ENCODE measurements at regions not wholly inside any gene's neighbourhood (a gene's known extent, or its start where the extent isn't known, plus 50 kb on each side); places are given as distances from the start of the nearest gene placed in this dataset.

DNA sequence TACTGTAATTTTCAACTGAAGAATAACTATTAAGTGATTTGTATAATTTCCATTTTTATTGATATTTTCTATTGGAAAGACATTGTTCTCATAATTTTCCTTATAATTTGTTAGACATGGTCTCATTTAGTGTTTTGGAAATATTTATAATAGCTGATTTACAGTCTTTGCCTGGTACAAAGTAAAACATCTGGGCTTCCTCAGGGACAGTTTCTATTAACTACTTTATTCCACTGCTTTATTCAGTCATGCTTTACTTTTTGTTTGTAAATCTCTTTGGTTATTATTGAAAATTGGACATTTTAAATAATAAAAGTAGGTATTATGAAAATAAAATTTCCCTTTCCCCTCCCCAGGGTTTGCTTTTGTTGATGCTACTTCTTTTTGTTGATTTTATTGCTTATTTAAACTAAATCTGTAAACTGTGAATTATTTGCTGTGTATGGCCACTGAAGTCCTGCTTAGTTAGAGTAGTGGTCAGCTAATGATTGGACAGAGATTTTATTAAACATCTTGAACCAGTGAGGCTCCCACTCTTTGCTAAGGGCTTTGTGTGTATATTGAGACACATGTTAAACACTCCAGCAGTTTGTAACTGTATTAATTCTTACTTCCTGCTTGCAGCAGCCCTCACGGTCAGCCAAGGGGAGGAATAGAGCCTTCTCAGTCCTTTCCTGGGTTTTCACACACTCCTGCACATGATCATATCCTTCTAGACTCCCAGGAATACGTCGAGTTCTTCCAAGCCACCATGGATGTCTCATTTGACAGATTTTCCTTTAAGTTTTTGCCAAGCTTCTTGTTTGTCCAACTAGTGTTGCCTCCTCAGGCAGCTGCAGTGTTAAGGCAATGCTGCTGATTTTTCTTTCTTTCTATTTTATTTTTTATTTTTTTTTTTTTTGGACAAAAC lies 994.6 kb upstream of the PRMT6 start:
- Histone ChIP-seq H3K27ac (ENCODE audit: extremely low read length, insufficient read depth, low read length) (no peak overlapping the region), H3K27me3 (ENCODE audit: control insufficient read depth in 1 of 2, insufficient read depth in 2 of 2, low read length in 2 of 2) (no peaks in the 10 kb centered on the region), H3K79me2 (ENCODE audit: insufficient read depth, low read length) (no peaks in the 10 kb centered on the region), H3K4me1 (ENCODE audit: insufficient read depth, low read length) (no peaks in the 10 kb centered on the region), H3K9me3 (ENCODE audit: low read length) (peaks cover 36% of the 10 kb centered on the region), H3K4me3 (replicated peaks in 1 of 3; ENCODE audit: insufficient read depth in 1 of 3, low read depth in 2 of 3, low read length in 3 of 3) (no peak overlapping the region), H3K9ac (ENCODE audit: insufficient read depth, low read depth, low read length) (no peak overlapping the region), H3K4me2 (ENCODE audit: low read depth, low read length) (no peak overlapping the region), H4K20me1 (ENCODE audit: insufficient read depth, low read length) (no peaks in the 10 kb centered on the region), H2AFZ (ENCODE audit: low read length) (no peak overlapping the region), H3K36me3 (replicated peaks in 1 of 2; ENCODE audit: control insufficient read depth in 1 of 2, insufficient read depth in 2 of 2, low read length in 2 of 2) (no peaks in the 10 kb centered on the region)
- POLR2A ChIA-PET: no interaction called here
- no TSS peak for BruUV-seq (replicated peaks)
- CTCF ChIA-PET (ENCODE audit: low intra/inter-chr PET ratio, low total read pairs): no interaction called here
- DNase-seq (ENCODE audit: low spot score) (no peak), FAIRE-seq (no peak), ATAC-seq (no peak)
- no peak for TF ChIP-seq MAF1 (CRISPR knock-in tag; IDR thresholded peaks at IDR 0.05; ENCODE audit: borderline replicate concordance)
- TF ChIP-seq ETV6 (CRISPR knock-in tag; conservative IDR thresholded peaks at IDR 0.05): no peak
- no peak for TF ChIP-seq STAG1 (CRISPR knock-in tag; IDR thresholded peaks at IDR 0.05)
- TF ChIP-seq ZNF34 (CRISPR knock-in tag; IDR thresholded peaks at IDR 0.05; ENCODE audit: borderline replicate concordance): no peak
- no peak for TF ChIP-seq ARID2 (CRISPR knock-in tag; IDR thresholded peaks at IDR 0.05; ENCODE audit: borderline replicate concordance)
- no peak for TF ChIP-seq FOXC1 (CRISPR knock-in tag; IDR thresholded peaks at IDR 0.05; ENCODE audit: borderline replicate concordance)
- no peak for TF ChIP-seq ZNF776 (CRISPR knock-in tag; IDR thresholded peaks at IDR 0.05)
- TF ChIP-seq POLR2A (IDR thresholded peaks at IDR 0.05; ENCODE audit: insufficient read depth in 1 of 2, low read depth in 2 of 2, low read length in 2 of 2): no peak
- TF ChIP-seq, protein P1, sequence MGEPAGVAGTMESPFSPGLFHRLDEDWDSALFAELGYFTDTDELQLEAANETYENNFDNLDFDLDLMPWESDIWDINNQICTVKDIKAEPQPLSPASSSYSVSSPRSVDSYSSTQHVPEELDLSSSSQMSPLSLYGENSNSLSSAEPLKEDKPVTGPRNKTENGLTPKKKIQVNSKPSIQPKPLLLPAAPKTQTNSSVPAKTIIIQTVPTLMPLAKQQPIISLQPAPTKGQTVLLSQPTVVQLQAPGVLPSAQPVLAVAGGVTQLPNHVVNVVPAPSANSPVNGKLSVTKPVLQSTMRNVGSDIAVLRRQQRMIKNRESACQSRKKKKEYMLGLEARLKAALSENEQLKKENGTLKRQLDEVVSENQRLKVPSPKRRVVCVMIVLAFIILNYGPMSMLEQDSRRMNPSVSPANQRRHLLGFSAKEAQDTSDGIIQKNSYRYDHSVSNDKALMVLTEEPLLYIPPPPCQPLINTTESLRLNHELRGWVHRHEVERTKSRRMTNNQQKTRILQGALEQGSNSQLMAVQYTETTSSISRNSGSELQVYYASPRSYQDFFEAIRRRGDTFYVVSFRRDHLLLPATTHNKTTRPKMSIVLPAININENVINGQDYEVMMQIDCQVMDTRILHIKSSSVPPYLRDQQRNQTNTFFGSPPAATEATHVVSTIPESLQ (CRISPR knock-in tag; conservative IDR thresholded peaks at IDR 0.05): no peak
- no peak for TF ChIP-seq CHCHD3 (CRISPR knock-in tag; IDR thresholded peaks at IDR 0.05)
- no peak for TF ChIP-seq ZNF383 (CRISPR knock-in tag; IDR thresholded peaks at IDR 0.05; ENCODE audit: borderline replicate concordance)
- TF ChIP-seq SAP130 (CRISPR knock-in tag; IDR thresholded peaks at IDR 0.05; ENCODE audit: low read depth): no peak
- no peak for TF ChIP-seq ZKSCAN8 (CRISPR knock-in tag; IDR thresholded peaks at IDR 0.05; ENCODE audit: borderline replicate concordance)
- 0% methylated on average over 3 of the region's 3 CpGs for WGBS (ENCODE audit: low lambda C conversion rate)
- intact Hi-C loops (cut with micrococcal nuclease; ENCODE audit: unreplicated experiment) (no loop called here), in situ Hi-C loops (cut with HindIII; ENCODE audit: extremely low pct_ligation_motif_present, low pct_unique_long_range_greater_than_20kb) (no loop called here)
